WTC11 (cell line): ENCODE measurements at regions not wholly inside any gene's neighbourhood (a gene's known extent, or its start where the extent isn't known, plus 50 kb on each side); places are given as distances from the start of the nearest gene placed in this dataset.

Experiments
- ATAC-seq: fragments of 200-7000 bp; cut with Tn5 transposase; 2 replicates; pipeline ENCODE4 v1.10.0; 2021; ENCODE audit warnings: mild to moderate bottlenecking, moderate library complexity
- CTCF ChIA-PET: fragments of 300-600 bp; sonication (Branson Sonifier 250); formaldehyde crosslinking; loops from one replicate; lab custom pipeline; 2021; ENCODE audit warnings: antibody characterized with exemption; lab: Charles Lee
- POLR2A ChIA-PET: fragments of 350-600 bp; sonication (Branson Sonifier 250); formaldehyde crosslinking; loops from one replicate; lab custom pipeline; 2021; ENCODE audit warnings: antibody characterized with exemption; lab: Charles Lee
- DNase-seq: peaks from one replicate; pipeline ENCODE4 v3.0.0; 2021; ENCODE audit warnings: low spot score
- H3K27ac Mint-ChIP-seq: 2 replicates; pipeline ENCODE4 v1.8.0; 2021; ENCODE audit warnings: mixed read lengths
- H3K27me3 Mint-ChIP-seq: 2 replicates; pipeline ENCODE4 v1.8.0; 2021; ENCODE audit warnings: low read depth, mild to moderate bottlenecking, moderate library complexity, mixed read lengths
- H3K36me3 Mint-ChIP-seq: 2 replicates; pipeline ENCODE4 v1.8.0; 2021; ENCODE audit warnings: mixed read lengths
- H3K4me1 Mint-ChIP-seq: 2 replicates; pipeline ENCODE4 v1.8.0; 2022; ENCODE audit warnings: mixed read lengths
- H3K4me3 Mint-ChIP-seq: 2 replicates; pipeline ENCODE4 v1.8.0; 2021; ENCODE audit warnings: mild to moderate bottlenecking, moderate library complexity, mixed read lengths
- H3K9me3 Mint-ChIP-seq: 2 replicates; pipeline ENCODE4 v1.8.0; 2021; ENCODE audit warnings: mixed read lengths
- ELF4 ChIP-seq: sonication (generic); formaldehyde crosslinking; IDR thresholded peaks from 2 replicates; pipeline ENCODE4 v1.8.1; 2022; ENCODE audit warnings: low read depth, mild to moderate bottlenecking, moderate library complexity, missing genetic modification reagents
- FOXK1 ChIP-seq: sonication (generic); formaldehyde crosslinking; IDR thresholded peaks from 2 replicates; pipeline ENCODE4 v1.8.0; 2022; ENCODE audit warnings: mild to moderate bottlenecking, moderate library complexity, missing genetic modification reagents
- GABPB1 ChIP-seq: sonication (generic); formaldehyde crosslinking; IDR thresholded peaks from 2 replicates; pipeline ENCODE4 v1.8.1; 2023; ENCODE audit warnings: mild to moderate bottlenecking, missing genetic modification reagents
- GTF2I ChIP-seq: fragments of 250-450 bp; sonication (Bioruptor Pico); conservative IDR thresholded peaks from 2 replicates; pipeline ENCODE4 v1.4.0; 2021; ENCODE audit warnings: mild to moderate bottlenecking
- HMGA2 ChIP-seq: fragments of 250-450 bp; sonication (Bioruptor Pico); IDR thresholded peaks from 2 replicates; pipeline ENCODE4 v1.4.0; 2021; ENCODE audit warnings: mild to moderate bottlenecking, moderate library complexity
- KAT7 ChIP-seq: sonication (generic); formaldehyde crosslinking; IDR thresholded peaks from 2 replicates; pipeline ENCODE4 v1.8.1; 2023; ENCODE audit warnings: missing genetic modification reagents, mild to moderate bottlenecking, borderline replicate concordance
- NFE2L1 ChIP-seq: sonication (generic); formaldehyde crosslinking; IDR thresholded peaks from 2 replicates; pipeline ENCODE4 v1.8.1; 2023; ENCODE audit warnings: missing genetic modification reagents
- SOX15 ChIP-seq: fragments of 250-450 bp; sonication (Bioruptor Pico); IDR thresholded peaks from 2 replicates; pipeline ENCODE4 v1.9.0; 2021; ENCODE audit warnings: mild to moderate bottlenecking
- ZNF317 ChIP-seq: sonication (generic); formaldehyde crosslinking; IDR thresholded peaks from 2 replicates; pipeline ENCODE4 v1.8.1; 2023; ENCODE audit warnings: low read depth, mild to moderate bottlenecking, moderate library complexity, missing genetic modification reagents, borderline replicate concordance
- ZNF416 ChIP-seq: fragments of 250-450 bp; sonication (Bioruptor Pico); IDR thresholded peaks from 2 replicates; pipeline ENCODE4 v1.9.0; 2021; ENCODE audit warnings: mild to moderate bottlenecking, inconsistent platforms
- TF ChIP-seq, protein P1 (sequence below): sonication (generic); formaldehyde crosslinking; IDR thresholded peaks from 2 replicates; pipeline ENCODE4 v1.8.1; 2023; ENCODE audit warnings: mild to moderate bottlenecking, moderate library complexity, missing genetic modification reagents
- TF ChIP-seq, protein P2 (sequence below): fragments of 200-600 bp; IDR thresholded peaks from 2 replicates; pipeline ENCODE4 v1.8.0; 2022; ENCODE audit warnings: antibody characterized with exemption
- TF ChIP-seq, protein P3 (sequence below): sonication (generic); formaldehyde crosslinking; conservative IDR thresholded peaks from 2 replicates; pipeline ENCODE4 v1.8.1; 2023; ENCODE audit warnings: mild to moderate bottlenecking, low read depth, missing genetic modification reagents, moderate library complexity
- TF ChIP-seq, protein P4 (sequence below): sonication (generic); formaldehyde crosslinking; IDR thresholded peaks from 2 replicates; pipeline ENCODE4 v1.8.0; 2022; ENCODE audit warnings: mild to moderate bottlenecking, missing genetic modification reagents
- TF ChIP-seq, protein P5 (sequence below): sonication (generic); formaldehyde crosslinking; IDR thresholded peaks from 2 replicates; pipeline ENCODE4 v1.8.0; 2023; ENCODE audit warnings: missing genetic modification reagents, mild to moderate bottlenecking, borderline replicate concordance

DNA sequence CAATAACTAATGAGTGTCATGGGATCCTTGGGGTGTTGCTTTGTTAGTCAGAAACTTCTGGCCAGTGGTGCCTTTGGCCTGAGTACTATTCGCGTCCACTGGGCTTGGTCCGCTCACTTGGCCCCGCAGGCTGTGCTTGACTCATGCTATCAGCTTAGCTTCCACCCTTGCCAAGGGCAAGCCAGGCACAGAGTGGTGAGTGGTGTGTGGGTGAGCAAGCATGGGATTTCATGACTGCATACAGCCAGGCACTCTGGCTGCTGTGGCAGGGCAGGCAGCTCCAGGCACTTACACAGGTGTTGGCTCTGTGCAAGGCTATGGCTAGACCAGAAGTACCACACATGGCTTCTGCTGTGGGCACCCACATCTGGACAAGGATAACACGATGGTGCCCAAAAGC is 1026.3 kb downstream of the PCDH19 start (continued):
- TF ChIP-seq, protein P1, sequence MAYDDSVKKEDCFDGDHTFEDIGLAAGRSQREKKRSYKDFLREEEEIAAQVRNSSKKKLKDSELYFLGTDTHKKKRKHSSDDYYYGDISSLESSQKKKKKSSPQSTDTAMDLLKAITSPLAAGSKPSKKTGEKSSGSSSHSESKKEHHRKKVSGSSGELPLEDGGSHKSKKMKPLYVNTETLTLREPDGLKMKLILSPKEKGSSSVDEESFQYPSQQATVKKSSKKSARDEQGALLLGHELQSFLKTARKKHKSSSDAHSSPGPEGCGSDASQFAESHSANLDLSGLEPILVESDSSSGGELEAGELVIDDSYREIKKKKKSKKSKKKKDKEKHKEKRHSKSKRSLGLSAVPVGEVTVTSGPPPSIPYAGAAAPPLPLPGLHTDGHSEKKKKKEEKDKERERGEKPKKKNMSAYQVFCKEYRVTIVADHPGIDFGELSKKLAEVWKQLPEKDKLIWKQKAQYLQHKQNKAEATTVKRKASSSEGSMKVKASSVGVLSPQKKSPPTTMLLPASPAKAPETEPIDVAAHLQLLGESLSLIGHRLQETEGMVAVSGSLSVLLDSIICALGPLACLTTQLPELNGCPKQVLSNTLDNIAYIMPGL = no peak
- TF ChIP-seq, protein P2, sequence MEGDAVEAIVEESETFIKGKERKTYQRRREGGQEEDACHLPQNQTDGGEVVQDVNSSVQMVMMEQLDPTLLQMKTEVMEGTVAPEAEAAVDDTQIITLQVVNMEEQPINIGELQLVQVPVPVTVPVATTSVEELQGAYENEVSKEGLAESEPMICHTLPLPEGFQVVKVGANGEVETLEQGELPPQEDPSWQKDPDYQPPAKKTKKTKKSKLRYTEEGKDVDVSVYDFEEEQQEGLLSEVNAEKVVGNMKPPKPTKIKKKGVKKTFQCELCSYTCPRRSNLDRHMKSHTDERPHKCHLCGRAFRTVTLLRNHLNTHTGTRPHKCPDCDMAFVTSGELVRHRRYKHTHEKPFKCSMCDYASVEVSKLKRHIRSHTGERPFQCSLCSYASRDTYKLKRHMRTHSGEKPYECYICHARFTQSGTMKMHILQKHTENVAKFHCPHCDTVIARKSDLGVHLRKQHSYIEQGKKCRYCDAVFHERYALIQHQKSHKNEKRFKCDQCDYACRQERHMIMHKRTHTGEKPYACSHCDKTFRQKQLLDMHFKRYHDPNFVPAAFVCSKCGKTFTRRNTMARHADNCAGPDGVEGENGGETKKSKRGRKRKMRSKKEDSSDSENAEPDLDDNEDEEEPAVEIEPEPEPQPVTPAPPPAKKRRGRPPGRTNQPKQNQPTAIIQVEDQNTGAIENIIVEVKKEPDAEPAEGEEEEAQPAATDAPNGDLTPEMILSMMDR = no peak
- TF ChIP-seq FOXK1 = no peak
- TF ChIP-seq ZNF416 (CRISPR knock-in tag) = no peak
- TF ChIP-seq NFE2L1 (CRISPR knock-in tag) = no peak
- TF ChIP-seq ZNF317 (CRISPR knock-in tag) = no peak
- no peak for TF ChIP-seq SOX15 (CRISPR knock-in tag)
- TF ChIP-seq, protein P3, sequence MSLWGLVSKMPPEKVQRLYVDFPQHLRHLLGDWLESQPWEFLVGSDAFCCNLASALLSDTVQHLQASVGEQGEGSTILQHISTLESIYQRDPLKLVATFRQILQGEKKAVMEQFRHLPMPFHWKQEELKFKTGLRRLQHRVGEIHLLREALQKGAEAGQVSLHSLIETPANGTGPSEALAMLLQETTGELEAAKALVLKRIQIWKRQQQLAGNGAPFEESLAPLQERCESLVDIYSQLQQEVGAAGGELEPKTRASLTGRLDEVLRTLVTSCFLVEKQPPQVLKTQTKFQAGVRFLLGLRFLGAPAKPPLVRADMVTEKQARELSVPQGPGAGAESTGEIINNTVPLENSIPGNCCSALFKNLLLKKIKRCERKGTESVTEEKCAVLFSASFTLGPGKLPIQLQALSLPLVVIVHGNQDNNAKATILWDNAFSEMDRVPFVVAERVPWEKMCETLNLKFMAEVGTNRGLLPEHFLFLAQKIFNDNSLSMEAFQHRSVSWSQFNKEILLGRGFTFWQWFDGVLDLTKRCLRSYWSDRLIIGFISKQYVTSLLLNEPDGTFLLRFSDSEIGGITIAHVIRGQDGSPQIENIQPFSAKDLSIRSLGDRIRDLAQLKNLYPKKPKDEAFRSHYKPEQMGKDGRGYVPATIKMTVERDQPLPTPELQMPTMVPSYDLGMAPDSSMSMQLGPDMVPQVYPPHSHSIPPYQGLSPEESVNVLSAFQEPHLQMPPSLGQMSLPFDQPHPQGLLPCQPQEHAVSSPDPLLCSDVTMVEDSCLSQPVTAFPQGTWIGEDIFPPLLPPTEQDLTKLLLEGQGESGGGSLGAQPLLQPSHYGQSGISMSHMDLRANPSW (CRISPR knock-in tag) = no peak

DNA sequence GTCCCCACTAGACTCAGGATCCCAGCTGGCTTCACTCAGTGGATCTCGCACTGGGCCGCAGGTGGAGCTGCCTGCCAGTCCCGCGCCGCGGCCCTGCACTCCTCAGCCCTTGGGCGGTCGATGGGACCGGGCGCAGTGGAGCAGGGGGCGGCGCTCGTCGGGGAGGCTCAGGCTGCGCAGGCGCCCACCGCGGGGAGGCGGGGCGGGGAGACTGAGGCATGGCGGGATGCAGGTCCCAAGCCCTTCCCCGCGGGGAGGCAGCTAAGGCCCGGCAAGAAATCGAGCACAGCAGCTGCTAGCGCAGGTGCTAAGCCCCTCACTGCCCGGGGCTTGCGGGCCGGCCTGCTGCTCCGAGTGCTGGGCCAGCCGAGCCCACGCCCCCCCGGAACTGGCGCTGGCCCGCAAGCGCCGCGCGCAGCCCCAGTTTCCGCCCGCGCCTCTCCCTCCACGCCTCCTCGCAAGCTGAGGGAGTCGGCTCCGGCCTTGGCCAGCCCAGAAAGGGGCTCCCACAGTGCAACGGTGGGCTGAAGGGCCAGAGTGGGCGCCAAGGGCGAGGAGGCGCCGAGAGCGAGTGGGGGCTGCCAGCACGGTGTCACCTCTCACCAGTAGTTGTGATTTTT is 1038.0 kb downstream of the PCDH19 start:
- POLR2A ChIA-PET = no interaction called here
- Mint-ChIP-seq H3K36me3 (no peaks in the 10 kb centered on the region), H3K9me3 (no peaks in the 10 kb centered on the region), H3K4me1 (no peaks in the 10 kb centered on the region), H3K27ac (no peak overlapping the region), H3K4me3 (no peak overlapping the region), H3K27me3 (no peaks in the 10 kb centered on the region)
- no peak for ATAC-seq
- CTCF ChIA-PET = no interaction called here
- DNase-seq = no peak
- TF ChIP-seq, protein P4, sequence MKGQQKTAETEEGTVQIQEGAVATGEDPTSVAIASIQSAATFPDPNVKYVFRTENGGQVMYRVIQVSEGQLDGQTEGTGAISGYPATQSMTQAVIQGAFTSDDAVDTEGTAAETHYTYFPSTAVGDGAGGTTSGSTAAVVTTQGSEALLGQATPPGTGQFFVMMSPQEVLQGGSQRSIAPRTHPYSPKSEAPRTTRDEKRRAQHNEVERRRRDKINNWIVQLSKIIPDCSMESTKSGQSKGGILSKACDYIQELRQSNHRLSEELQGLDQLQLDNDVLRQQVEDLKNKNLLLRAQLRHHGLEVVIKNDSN (CRISPR knock-in tag) = no peak
- TF ChIP-seq, protein P5, sequence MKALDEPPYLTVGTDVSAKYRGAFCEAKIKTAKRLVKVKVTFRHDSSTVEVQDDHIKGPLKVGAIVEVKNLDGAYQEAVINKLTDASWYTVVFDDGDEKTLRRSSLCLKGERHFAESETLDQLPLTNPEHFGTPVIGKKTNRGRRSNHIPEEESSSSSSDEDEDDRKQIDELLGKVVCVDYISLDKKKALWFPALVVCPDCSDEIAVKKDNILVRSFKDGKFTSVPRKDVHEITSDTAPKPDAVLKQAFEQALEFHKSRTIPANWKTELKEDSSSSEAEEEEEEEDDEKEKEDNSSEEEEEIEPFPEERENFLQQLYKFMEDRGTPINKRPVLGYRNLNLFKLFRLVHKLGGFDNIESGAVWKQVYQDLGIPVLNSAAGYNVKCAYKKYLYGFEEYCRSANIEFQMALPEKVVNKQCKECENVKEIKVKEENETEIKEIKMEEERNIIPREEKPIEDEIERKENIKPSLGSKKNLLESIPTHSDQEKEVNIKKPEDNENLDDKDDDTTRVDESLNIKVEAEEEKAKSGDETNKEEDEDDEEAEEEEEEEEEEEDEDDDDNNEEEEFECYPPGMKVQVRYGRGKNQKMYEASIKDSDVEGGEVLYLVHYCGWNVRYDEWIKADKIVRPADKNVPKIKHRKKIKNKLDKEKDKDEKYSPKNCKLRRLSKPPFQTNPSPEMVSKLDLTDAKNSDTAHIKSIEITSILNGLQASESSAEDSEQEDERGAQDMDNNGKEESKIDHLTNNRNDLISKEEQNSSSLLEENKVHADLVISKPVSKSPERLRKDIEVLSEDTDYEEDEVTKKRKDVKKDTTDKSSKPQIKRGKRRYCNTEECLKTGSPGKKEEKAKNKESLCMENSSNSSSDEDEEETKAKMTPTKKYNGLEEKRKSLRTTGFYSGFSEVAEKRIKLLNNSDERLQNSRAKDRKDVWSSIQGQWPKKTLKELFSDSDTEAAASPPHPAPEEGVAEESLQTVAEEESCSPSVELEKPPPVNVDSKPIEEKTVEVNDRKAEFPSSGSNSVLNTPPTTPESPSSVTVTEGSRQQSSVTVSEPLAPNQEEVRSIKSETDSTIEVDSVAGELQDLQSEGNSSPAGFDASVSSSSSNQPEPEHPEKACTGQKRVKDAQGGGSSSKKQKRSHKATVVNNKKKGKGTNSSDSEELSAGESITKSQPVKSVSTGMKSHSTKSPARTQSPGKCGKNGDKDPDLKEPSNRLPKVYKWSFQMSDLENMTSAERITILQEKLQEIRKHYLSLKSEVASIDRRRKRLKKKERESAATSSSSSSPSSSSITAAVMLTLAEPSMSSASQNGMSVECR (CRISPR knock-in tag) = no peak
- TF ChIP-seq GTF2I (CRISPR knock-in tag) (no peak), FOXK1 (no peak), GABPB1 (CRISPR knock-in tag) (no peak), KAT7 (CRISPR knock-in tag) (no peak), HMGA2 (CRISPR knock-in tag) (no peak), ELF4 (no peak)
